ENCODE measurements at regions not wholly inside any gene's neighbourhood (a gene's known extent, or its start where the extent isn't known, plus 50 kb on each side); places are given as distances from the start of the nearest gene placed in this dataset.

DNA sequence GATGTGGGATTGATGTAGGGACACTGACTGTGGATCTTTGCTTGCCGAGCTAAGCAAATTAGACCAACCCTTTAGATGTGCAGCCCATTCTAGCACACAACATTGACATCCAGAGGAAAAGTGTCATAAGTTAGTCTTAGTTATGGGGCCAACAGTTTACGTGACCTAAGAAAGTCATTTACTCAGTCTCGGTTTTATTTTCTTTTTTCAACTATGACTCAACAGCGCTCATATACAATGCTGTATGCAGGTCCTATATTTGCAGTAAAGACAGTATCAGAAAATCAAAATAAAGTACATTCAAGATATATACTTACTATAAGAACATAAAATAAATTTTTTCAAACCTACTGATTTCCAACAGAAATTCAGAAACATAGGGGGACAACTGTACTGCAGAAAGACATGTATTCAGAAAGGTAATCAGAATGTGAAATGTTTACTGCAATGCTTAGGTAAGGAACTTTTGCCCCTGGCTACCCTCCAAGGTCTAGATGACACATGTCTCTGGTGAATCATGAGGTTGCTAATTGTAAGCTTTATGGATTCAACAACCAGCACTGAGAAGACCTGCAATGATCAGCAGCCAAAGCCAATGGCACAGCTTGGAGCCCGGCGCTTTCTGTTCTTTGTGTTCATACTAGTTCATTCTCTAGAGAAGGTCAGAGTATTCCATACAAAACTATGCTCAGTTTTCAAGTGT lies 317.5 kb upstream of the CNTN6 start:
- TF ChIP-seq, protein P1, sequence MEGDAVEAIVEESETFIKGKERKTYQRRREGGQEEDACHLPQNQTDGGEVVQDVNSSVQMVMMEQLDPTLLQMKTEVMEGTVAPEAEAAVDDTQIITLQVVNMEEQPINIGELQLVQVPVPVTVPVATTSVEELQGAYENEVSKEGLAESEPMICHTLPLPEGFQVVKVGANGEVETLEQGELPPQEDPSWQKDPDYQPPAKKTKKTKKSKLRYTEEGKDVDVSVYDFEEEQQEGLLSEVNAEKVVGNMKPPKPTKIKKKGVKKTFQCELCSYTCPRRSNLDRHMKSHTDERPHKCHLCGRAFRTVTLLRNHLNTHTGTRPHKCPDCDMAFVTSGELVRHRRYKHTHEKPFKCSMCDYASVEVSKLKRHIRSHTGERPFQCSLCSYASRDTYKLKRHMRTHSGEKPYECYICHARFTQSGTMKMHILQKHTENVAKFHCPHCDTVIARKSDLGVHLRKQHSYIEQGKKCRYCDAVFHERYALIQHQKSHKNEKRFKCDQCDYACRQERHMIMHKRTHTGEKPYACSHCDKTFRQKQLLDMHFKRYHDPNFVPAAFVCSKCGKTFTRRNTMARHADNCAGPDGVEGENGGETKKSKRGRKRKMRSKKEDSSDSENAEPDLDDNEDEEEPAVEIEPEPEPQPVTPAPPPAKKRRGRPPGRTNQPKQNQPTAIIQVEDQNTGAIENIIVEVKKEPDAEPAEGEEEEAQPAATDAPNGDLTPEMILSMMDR (IDR thresholded peaks at IDR 0.05), result no peak
- no peak overlapping the region for H3K27ac ChIP-seq

GRCh38 chr3:780505-780904 lies 312.3 kb upstream of the CNTN6 start:
- no peak overlapping the region for H3K27ac ChIP-seq
- TF ChIP-seq, protein P1 (IDR thresholded peaks at IDR 0.05), result no peak
- TF ChIP-seq ZFX (IDR thresholded peaks at IDR 0.05; ENCODE audit: borderline replicate concordance), result no peak

GRCh38 chr3:791442-791841 lies 301.4 kb upstream of the CNTN6 start:
- TF ChIP-seq, protein P1 (IDR thresholded peaks at IDR 0.05), result no peak
- TF ChIP-seq ZFX (IDR thresholded peaks at IDR 0.05; ENCODE audit: borderline replicate concordance), result no peak
- H3K27ac ChIP-seq, result no peak overlapping the region

DNA sequence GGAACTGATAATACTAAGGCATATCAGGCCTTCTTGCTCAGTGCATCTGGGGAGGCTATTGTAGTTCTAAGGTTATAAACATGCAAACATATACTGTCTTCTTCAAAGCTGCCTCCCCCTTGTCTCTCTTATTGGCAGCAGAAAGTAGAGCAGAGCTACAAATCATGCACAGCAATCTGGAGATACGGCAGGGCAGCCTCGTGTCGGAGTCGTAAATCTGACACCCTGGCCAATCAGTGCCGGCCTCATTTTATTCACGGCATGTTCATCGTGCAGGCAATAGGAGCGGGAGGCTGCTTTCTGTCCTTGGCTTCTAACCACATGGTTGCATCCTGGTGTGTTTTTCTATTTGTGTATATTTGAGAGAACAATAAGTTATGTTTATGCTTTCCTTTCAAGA lies 300.2 kb upstream of the CNTN6 start:
- H3K27ac ChIP-seq, result no peak overlapping the region
- TF ChIP-seq, protein P1 (IDR thresholded peaks at IDR 0.05), result no peak
- TF ChIP-seq ZFX (IDR thresholded peaks at IDR 0.05; ENCODE audit: borderline replicate concordance), result no peak

DNA sequence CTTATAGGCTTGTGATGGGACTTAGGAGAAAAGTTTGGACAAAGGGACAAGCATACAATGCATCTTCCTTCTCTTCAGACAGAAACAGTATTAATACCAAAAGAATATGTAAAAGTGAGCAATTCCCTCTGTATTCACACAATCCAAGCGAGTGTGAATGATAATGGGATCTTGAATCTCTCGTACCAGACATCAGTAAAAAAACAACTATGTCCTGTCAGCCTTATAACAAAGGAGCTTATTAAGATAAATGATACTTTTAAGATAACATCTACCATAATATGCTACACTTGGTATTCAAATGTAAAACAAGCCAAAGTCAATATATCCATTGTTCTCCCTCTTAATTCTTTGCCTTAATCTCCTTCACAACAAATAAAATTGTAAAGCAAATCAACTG lies 288.6 kb upstream of the CNTN6 start:
- H3K27ac ChIP-seq, result no peak overlapping the region
- TF ChIP-seq ZFX (IDR thresholded peaks at IDR 0.05; ENCODE audit: borderline replicate concordance), result no peak
- TF ChIP-seq, protein P1 (IDR thresholded peaks at IDR 0.05), result no peak

DNA sequence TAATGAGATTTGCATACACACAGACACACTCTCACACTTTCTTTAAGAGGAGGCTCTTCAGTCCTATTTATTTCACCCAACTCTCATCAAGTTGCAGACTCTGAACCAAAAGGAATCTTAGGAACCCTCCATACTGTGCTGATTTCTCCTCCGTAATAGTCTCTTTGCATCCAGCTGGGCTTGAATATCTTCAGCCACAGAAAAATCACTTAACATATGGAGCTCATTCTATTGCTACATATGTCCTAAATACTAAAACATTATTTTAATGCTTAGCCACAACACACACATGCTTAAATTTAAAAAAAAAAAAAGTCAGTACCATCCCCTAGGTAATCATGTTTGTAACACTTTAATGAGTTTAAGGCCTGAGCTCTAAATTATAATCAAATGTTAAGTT lies 287.5 kb upstream of the CNTN6 start:
- H3K27ac ChIP-seq, result no peak overlapping the region
- TF ChIP-seq, protein P1 (IDR thresholded peaks at IDR 0.05), result no peak
- TF ChIP-seq ZFX (IDR thresholded peaks at IDR 0.05; ENCODE audit: borderline replicate concordance), result no peak

DNA sequence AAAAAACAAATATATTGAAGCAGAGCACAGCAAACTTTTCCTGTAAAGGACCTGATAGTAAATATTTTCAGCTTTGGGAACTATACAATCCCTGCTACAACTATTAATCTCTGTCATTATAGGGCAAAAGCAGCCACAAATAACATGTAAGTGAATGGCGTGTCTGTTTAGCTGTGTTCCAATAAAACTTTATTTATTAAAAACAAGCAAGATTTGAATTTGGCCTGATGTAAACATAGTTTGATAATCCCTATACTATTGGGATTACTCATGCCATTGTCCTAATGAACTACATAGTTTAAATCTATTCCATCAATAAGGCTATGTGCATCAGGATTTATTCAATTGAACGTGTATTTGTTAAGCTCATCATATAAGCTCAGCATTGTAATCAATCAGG lies 286.8 kb upstream of the CNTN6 start:
- TF ChIP-seq, protein P1 (IDR thresholded peaks at IDR 0.05), result no peak
- no peak for TF ChIP-seq ZFX (IDR thresholded peaks at IDR 0.05; ENCODE audit: borderline replicate concordance)
- H3K27ac ChIP-seq, result no peak overlapping the region
